ENCODE measurements at regions not wholly inside any gene's neighbourhood (a gene's known extent, or its start where the extent isn't known, plus 50 kb on each side); places are given as distances from the start of the nearest gene placed in this dataset.

DNA sequence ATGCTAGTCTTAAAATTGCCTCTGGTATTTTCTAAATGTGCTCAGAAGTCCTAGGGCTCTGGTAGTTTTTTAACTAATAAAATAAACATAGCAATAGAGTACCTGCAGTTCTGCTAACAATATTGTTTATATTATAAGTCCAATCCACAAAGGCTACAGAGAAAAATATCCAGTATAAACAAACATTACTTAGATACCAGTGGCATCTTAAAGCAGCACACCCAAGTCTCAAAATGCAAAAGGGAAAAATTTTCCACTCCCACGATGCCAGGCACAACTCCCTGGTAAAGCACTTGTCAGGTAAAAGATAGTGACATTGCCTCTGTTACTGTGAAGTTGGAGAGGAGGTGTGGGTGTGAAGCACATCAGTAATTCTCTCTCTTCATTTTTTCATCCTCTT is 123.3 kb downstream of the OGFRL1 start:
- TF ChIP-seq, protein P1, sequence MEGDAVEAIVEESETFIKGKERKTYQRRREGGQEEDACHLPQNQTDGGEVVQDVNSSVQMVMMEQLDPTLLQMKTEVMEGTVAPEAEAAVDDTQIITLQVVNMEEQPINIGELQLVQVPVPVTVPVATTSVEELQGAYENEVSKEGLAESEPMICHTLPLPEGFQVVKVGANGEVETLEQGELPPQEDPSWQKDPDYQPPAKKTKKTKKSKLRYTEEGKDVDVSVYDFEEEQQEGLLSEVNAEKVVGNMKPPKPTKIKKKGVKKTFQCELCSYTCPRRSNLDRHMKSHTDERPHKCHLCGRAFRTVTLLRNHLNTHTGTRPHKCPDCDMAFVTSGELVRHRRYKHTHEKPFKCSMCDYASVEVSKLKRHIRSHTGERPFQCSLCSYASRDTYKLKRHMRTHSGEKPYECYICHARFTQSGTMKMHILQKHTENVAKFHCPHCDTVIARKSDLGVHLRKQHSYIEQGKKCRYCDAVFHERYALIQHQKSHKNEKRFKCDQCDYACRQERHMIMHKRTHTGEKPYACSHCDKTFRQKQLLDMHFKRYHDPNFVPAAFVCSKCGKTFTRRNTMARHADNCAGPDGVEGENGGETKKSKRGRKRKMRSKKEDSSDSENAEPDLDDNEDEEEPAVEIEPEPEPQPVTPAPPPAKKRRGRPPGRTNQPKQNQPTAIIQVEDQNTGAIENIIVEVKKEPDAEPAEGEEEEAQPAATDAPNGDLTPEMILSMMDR (IDR thresholded peaks at IDR 0.05): no peak
- no peak for TF ChIP-seq POLR2A (IDR thresholded peaks at IDR 0.05)

All from breast epithelium (tissue), 3 donors.